Fibroblast of lung (primary cell): ENCODE measurements at regions not wholly inside any gene's neighbourhood (a gene's known extent, or its start where the extent isn't known, plus 50 kb on each side); places are given as distances from the start of the nearest gene placed in this dataset.

Experiments used
- DNase-seq, 2 donors: peaks; one replicate each; pipeline versions ENCODE4 v3.0.0 to v3.0.0-alpha.2; 2010; ENCODE audit warnings: low read depth in 2 of 2
- H2AFZ ChIP-seq: 2 replicates; pipeline ENCODE4 v1.5.1; 2012; ENCODE audit warnings: low read length, control low read depth, inconsistent platforms
- H3K27ac ChIP-seq: 2 replicates; pipeline ENCODE4 v1.5.1; 2011; ENCODE audit warnings: low read length, control low read depth; ENCODE audit not compliant: insufficient read depth
- H3K27me3 ChIP-seq: 2 replicates; pipeline ENCODE4 v1.5.1; 2011; ENCODE audit warnings: mild to moderate bottlenecking, low read length; ENCODE audit not compliant: control insufficient read depth, insufficient read depth
- H3K36me3 ChIP-seq: 2 replicates; pipeline ENCODE4 v1.5.1; 2011; ENCODE audit warnings: low read length; ENCODE audit not compliant: control insufficient read depth, insufficient read depth
- H3K4me1 ChIP-seq: 2 replicates; pipeline ENCODE4 v1.5.1; 2011; ENCODE audit warnings: low read length; ENCODE audit not compliant: control insufficient read depth, insufficient read depth; ENCODE audit errors: extremely low read depth
- H3K4me2 ChIP-seq: 2 replicates; pipeline ENCODE4 v1.5.1; 2011; ENCODE audit warnings: low read length, control low read depth; ENCODE audit not compliant: insufficient read depth; ENCODE audit errors: extremely low read depth
- H3K4me3 ChIP-seq, 4 experiments: fragments of 200-600 bp in 1 of 4; sonication (generic) in 1 of 4; replicated peaks in 1 of 4; 2 replicates each; pipeline ENCODE4 v1.5.1; 2011 to 2016; ENCODE audit warnings: low read length in 4 of 4, low read depth in 3 of 4, mild to moderate bottlenecking in 3 of 4, control low read depth in 2 of 4, inconsistent platforms in 1 of 4, mixed read lengths in 1 of 4; ENCODE audit not compliant: insufficient read depth in 1 of 4; ENCODE audit errors: control extremely low read depth in 1 of 4
- H3K79me2 ChIP-seq: 2 replicates; pipeline ENCODE4 v1.5.1; 2012; ENCODE audit warnings: mild to moderate bottlenecking, low read length, inconsistent platforms; ENCODE audit not compliant: control insufficient read depth, insufficient read depth
- H3K9ac ChIP-seq: 2 replicates; pipeline ENCODE4 v1.5.1; 2011; ENCODE audit warnings: mild to moderate bottlenecking, low read length, control low read depth; ENCODE audit not compliant: insufficient read depth
- H3K9me3 ChIP-seq: 2 replicates; pipeline ENCODE4 v1.5.1; 2012; ENCODE audit warnings: low read depth, low read length; ENCODE audit not compliant: control insufficient read depth, insufficient read depth
- H4K20me1 ChIP-seq: 2 replicates; pipeline ENCODE4 v1.5.1; 2011; ENCODE audit warnings: low read length; ENCODE audit not compliant: control insufficient read depth, insufficient read depth; ENCODE audit errors: extremely low read depth
- CTCF ChIP-seq, 2 donors: IDR thresholded peaks in 1 of 2; conservative IDR thresholded peaks in 1 of 2; 1 replicate in 1 of 2; 2 replicates in 1 of 2; pipeline ENCODE4 v1.5.1; 2011 to 2012; ENCODE audit warnings: low read length in 2 of 2, control low read depth in 1 of 2, inconsistent platforms in 1 of 2, low read depth in 1 of 2, mild to moderate bottlenecking in 1 of 2
- EZH2 ChIP-seq: IDR thresholded peaks from 2 replicates; pipeline ENCODE4 v1.5.1; 2012; ENCODE audit warnings: low read length, control low read depth, mild to moderate bottlenecking; ENCODE audit errors: missing control alignments

- Histone ChIP-seq H3K4me2 (no peak overlapping the region), H3K79me2 (no peaks in the 10 kb centered on the region), H3K9me3 (no peaks in the 10 kb centered on the region), H4K20me1 (no peaks in the 10 kb centered on the region), H3K27ac (no peak overlapping the region), H3K27me3 (no peaks in the 10 kb centered on the region), H3K36me3 (no peaks in the 10 kb centered on the region), H3K4me3 (no peak overlapping the region), H2AFZ (no peak overlapping the region), H3K9ac (no peak overlapping the region), H3K4me1 (no peaks in the 10 kb centered on the region)
- no peak for TF ChIP-seq CTCF (conservative IDR thresholded peaks at IDR 0.05 in 1 of 2, IDR thresholded peaks at IDR 0.05 in 1 of 2; ENCODE audit: low read depth in 1 of 2, low read length in 2 of 2)
- TF ChIP-seq EZH2 = no peak
- DNase-seq = no peak
Measured at GRCh38 chr10:128892005-128892404, 575.0 kb upstream of the MGMT start.

DNA sequence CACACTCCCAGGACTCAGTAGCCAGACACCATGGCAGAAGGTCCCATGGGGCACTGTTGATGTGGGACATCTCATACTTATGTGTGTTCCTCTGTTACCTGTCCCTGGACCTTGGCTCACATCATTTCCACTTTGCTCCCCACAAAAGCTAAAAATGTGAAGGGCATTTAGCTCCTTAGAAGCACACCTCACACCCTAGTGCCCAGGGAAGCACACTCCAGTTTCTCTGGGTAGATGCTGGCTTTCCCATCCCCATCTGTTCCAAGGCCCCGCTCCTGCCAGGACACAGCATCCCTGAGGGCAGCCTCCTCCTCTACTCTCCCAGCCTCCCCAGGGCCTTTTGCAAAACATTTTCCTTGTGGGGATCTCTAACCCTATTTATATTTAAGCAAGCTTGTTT, 572.4 kb upstream of the MGMT start:
- Histone ChIP-seq H3K79me2 (no peaks in the 10 kb centered on the region), H3K4me2 (no peak overlapping the region), H3K36me3 (no peaks in the 10 kb centered on the region), H3K9ac (no peak overlapping the region), H3K9me3 (no peaks in the 10 kb centered on the region), H3K4me3 (no peak overlapping the region), H2AFZ (no peak overlapping the region), H3K27me3 (no peaks in the 10 kb centered on the region), H3K27ac (no peak overlapping the region), H4K20me1 (no peaks in the 10 kb centered on the region), H3K4me1 (no peaks in the 10 kb centered on the region)
- TF ChIP-seq CTCF (conservative IDR thresholded peaks at IDR 0.05 in 1 of 2, IDR thresholded peaks at IDR 0.05 in 1 of 2; ENCODE audit: low read depth in 1 of 2, low read length in 2 of 2) = no peak
- no peak for TF ChIP-seq EZH2
- DNase-seq = no peak

DNA sequence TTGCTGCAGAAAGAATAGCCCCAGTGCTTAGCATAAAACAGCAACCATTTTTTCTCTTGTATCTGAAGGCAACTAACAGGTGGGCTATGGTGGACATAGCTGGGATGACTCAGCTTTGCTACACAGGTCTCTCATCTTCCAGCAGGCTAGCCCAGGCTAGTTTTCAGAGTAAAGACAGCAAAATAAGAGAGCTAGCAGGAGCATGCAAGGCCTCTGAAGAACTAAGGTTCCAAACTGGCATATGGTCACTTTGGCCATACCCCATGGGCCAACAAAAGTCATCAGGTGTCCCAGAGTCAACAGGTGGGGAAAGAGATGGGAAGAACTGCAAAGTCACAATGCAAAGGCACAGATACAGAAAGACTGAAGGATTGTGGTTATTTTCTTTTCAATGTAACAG, 571.6 kb upstream of the MGMT start:
- Histone ChIP-seq H3K9ac (no peak overlapping the region), H3K4me1 (no peaks in the 10 kb centered on the region), H3K4me2 (no peak overlapping the region), H3K79me2 (no peaks in the 10 kb centered on the region), H2AFZ (no peak overlapping the region), H3K4me3 (no peak overlapping the region), H3K27me3 (no peaks in the 10 kb centered on the region), H3K9me3 (no peaks in the 10 kb centered on the region), H4K20me1 (no peaks in the 10 kb centered on the region), H3K27ac (no peak overlapping the region), H3K36me3 (no peaks in the 10 kb centered on the region)
- no peak for DNase-seq
- TF ChIP-seq CTCF (conservative IDR thresholded peaks at IDR 0.05 in 1 of 2, IDR thresholded peaks at IDR 0.05 in 1 of 2; ENCODE audit: low read depth in 1 of 2, low read length in 2 of 2) (no peak), EZH2 (no peak)
